GM18502 (cell line): ENCODE measurements at regions not wholly inside any gene's neighbourhood (a gene's known extent, or its start where the extent isn't known, plus 50 kb on each side); places are given as distances from the start of the nearest gene placed in this dataset.
"Not testable (repeated sequence)": the region's sequence is repeated elsewhere in the genome, so short reads cannot be mapped to it uniquely, and the experiment has no call there.

Experiments
- ATAC-seq: cut with Tn5 transposase; IDR thresholded peaks from one replicate; pipeline ENCODE4 v1.9.1; 2021; ENCODE audit warnings: mild to moderate bottlenecking; ENCODE audit not compliant: unreplicated experiment, poor library complexity

- ATAC-seq = no peak
Measured at GRCh38 chr7:69489533-69489932, 108.7 kb upstream of the AUTS2 start.

GRCh38 chr7:69498671-69499070 lies 99.6 kb upstream of the AUTS2 start:
- ATAC-seq = no peak

- no peak for ATAC-seq
Measured at GRCh38 chr7:69502358-69502757, 95.9 kb upstream of the AUTS2 start.

- ATAC-seq = no peak
Measured at GRCh38 chr7:69504733-69505420, 93.4 kb upstream of the AUTS2 start.

GRCh38 chr7:69508736-69509135 lies 89.5 kb upstream of the AUTS2 start:
- no peak for ATAC-seq

- no peak for ATAC-seq
Measured at GRCh38 chr7:69510114-69510513, 88.2 kb upstream of the AUTS2 start.

GRCh38 chr7:69515495-69516212 lies 82.6 kb upstream of the AUTS2 start:
- no peak for ATAC-seq

- no peak for ATAC-seq
Measured at GRCh38 chr7:69516238-69516820, 81.9 kb upstream of the AUTS2 start.

- no peak for ATAC-seq
Measured at GRCh38 chr7:69517985-69518704, 80.1 kb upstream of the AUTS2 start.

- ATAC-seq = no peak
Measured at GRCh38 chr7:69518705-69519077, 79.6 kb upstream of the AUTS2 start.

GRCh38 chr7:69526570-69526969 lies 71.7 kb upstream of the AUTS2 start:
- no peak for ATAC-seq

- ATAC-seq = no peak
Measured at GRCh38 chr7:69527706-69528105, 70.6 kb upstream of the AUTS2 start.

- no peak for ATAC-seq
Measured at GRCh38 chr7:69531050-69531449, 67.2 kb upstream of the AUTS2 start.

- ATAC-seq = no peak
Measured at GRCh38 chr7:69534461-69535041, 63.7 kb upstream of the AUTS2 start.

GRCh38 chr7:69537691-69538090 lies 60.6 kb upstream of the AUTS2 start:
- ATAC-seq = no peak

GRCh38 chr7:69539531-69539930 lies 58.7 kb upstream of the AUTS2 start:
- no peak for ATAC-seq

GRCh38 chr7:69540287-69540686 lies 58.0 kb upstream of the AUTS2 start:
- ATAC-seq = no peak

GRCh38 chr7:69541779-69542432 lies 56.4 kb upstream of the AUTS2 start:
- not testable (repeated sequence) for ATAC-seq

- ATAC-seq = no peak
Measured at GRCh38 chr7:69545175-69545574, 53.1 kb upstream of the AUTS2 start.
